Stimulated activated CD4-positive, alpha-beta T cell treated with anti-CD3 and anti-CD28 coated beads, Interleukin-2, amount 100 ng/mL, for 24 hours (primary cell): ENCODE measurements at regions not wholly inside any gene's neighbourhood (a gene's known extent, or its start where the extent isn't known, plus 50 kb on each side); places are given as distances from the start of the nearest gene placed in this dataset.

Experiments used
- DNase-seq, 2 donors: peaks; one replicate each; pipeline ENCODE4 v3.0.0-alpha.2; 2020

DNA sequence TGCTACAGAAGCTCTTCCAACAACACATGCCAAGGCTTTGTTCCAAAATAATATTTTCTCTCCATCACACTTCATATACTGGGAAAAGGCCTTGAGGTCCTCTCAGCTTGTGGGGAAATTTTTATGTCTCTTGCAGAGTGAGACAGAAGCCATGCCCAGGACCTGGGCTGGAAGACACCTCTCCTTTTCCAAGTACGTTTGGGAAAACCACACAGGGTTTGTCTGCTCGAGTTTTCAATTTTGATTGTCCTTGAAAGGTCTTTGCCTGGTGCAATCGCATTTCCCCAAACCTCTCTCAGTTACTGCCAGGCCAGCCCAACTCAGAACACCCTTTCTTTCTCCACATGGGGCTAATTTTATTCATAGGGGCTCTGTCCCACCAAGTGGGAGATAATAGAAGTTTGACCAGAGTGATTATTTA is 272.2 kb downstream of the OSR1 start:
- DNase-seq, result no peak

DNA sequence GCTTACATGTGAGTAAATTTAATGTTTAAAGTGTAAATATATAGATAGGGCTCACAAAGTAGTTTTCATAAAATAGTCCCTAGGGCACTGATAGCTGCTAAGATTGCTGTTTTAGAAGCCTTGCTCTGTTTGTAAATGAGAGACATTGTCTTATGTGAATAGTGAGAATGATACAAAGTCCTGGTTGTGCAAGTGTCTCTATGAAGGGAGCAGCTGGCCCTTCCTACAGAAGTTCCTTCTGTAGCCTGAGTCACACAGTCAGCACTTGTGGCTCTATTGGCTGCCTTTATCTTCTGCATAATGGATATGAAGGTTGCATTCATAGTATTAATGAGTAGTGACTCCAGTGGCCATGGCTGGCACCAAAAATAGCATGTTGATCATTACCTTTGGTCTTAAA is 279.7 kb downstream of the OSR1 start:
- no peak for DNase-seq

DNA sequence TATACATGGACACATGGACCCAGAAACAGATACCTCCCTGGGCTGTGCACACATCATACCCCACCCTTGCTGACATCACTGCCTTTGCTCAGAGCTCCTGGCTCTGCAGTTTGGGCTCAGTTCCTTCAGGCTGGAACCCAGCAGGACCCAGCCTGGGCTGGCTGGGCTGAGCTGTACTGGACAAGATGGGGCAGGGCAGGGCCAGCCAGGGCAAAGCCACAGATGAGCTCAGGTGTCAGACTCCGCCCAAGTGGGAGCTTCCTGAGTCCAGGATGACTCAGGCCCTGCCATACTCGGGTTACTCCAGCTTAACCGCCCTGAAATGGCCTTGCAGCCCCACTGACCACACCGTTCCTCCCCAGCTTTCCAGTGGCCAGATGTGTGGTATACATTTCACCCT is 284.9 kb downstream of the OSR1 start:
- DNase-seq, result no peak

DNA sequence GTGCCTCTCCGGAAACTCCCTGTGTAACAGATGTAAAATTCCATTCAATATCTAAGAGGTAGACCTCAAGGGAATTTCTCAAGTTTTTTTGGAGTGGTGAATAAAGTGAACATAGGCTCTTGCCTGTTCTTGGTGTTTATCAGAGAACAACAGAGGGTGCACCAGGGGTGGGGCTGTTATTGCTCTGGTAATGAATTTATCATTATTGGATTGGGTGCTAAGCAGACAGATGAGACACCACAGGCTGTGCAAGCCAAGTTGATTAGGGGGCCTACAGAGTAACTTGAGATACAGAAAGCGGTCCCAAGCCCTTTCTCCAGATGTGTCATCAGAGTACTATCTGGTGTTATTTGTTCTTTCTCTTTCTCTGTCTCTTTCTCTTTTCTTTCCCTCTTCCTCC is 286.3 kb downstream of the OSR1 start:
- no peak for DNase-seq

DNA sequence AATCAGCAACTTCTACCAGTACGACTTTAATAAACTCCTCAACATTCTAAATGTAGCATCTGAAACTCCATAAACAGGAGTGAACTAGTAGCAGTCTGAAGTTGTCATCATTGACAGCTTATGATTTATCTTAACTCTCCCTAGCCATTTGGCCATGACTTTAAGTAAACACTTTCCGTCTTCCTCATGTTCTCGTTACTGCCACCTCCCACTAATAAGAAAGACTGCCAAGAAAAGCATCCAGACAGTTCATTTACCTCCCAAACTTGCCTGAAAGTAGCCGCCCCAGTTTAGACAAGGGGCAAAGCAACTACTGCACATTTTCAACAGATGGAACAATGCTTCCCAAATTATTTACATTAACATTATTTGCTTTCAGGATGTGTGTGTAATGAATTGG is 287.5 kb downstream of the OSR1 start:
- no peak for DNase-seq

DNA sequence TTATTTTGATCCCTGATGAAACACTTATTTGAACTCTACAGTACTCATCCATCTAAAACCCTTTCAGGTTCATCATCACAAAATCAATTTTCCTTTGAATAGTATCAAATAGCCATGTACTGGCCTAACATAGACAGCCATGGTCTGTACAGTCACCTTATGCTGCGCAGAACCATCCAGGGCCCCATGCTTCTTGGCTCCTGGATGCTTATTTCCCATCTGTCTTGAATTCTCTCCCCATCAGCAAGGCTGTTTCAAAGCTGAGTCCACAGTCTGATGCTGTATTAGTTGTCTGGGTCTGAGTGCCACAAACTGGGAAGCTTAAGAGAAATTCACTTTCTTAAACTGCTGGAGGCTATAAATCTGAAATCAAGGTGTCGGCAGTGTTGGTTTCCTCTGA is 290.2 kb downstream of the OSR1 start:
- no peak for DNase-seq

DNA sequence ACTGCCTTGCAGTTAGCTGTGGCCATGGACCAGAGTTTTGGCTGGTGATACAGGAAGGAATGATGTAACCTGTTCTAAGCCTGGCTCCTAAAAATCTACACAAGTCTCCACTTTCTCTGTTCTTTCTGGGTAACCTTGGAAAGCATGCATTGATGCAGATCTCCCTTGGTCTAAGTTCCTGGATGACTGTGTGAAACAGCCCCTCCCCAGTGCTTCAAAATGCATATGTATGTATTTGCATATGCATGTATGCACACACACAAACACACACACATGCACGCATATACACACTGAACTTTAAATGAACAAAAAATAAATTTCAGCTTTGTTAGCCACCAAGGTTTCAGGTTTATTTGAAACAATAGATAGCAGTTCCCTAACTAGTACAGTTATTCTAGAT is 296.1 kb downstream of the OSR1 start:
- no peak for DNase-seq

DNA sequence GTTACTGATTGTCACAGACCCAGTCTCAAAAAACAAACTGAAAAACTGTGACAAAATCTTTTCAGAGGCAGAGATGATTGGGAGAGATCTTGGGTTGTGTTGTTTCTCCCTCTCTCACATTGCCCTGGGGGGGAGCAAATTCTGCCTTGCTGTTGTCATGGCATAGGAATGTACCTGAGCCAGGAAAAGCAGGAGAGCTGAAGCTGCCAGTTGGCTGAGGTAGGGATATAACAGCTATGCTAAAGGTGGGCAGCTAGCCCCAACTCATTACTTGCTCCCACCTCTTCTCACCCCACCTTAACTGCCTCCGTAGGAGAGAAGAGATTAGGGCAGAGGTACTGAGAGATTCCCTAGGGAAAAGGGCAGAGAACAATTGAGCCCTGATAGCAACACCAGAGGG is 299.3 kb downstream of the OSR1 start:
- DNase-seq, result no peak

DNA sequence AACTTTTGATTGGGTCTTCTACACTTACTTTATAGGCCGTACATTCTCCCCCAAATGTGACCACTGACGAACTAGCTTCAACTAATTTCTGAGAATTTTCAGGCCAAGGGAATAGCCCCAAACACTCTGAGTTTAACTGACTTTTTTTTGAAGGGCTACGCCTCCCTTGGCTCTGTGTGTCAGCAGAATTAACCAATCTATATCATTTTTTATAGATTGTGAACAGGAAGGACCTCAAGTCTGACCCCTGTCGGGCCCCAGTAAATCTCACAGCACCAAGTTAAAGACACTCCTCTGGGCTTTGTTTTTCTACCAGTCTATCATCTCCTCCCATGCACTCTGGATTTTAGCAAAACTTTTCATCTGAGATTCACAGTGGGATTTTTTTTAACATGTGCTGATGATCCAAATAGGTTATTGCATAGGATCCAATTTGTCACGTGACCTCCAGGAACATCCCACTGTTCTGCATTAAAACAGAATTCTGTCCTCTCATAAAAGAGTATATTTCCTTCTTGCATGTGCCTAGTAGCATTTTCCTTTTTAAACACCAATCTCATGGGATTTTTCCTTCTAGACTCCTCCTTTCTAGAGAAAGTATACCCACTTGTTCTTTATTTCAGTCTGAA is 307.1 kb downstream of the OSR1 start:
- no peak for DNase-seq

DNA sequence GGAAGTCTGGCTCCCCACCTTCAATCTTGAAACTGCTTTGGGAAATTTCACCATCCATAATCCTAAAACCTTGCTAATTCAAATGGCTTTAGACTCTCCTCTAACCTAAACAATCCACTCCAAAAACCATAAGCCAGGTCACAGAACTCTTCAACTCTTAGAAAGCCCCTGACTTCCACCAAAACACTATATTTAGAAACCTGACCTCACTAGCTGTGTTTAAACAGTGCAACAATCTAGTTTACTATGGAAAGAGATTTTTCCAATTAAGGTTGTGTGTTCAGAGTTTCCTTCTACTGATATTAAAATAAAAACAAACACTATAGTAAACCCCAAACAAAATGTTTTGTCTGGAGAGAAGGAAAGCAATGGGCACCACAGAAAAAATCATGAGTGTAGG is 308.1 kb downstream of the OSR1 start:
- DNase-seq, result no peak

DNA sequence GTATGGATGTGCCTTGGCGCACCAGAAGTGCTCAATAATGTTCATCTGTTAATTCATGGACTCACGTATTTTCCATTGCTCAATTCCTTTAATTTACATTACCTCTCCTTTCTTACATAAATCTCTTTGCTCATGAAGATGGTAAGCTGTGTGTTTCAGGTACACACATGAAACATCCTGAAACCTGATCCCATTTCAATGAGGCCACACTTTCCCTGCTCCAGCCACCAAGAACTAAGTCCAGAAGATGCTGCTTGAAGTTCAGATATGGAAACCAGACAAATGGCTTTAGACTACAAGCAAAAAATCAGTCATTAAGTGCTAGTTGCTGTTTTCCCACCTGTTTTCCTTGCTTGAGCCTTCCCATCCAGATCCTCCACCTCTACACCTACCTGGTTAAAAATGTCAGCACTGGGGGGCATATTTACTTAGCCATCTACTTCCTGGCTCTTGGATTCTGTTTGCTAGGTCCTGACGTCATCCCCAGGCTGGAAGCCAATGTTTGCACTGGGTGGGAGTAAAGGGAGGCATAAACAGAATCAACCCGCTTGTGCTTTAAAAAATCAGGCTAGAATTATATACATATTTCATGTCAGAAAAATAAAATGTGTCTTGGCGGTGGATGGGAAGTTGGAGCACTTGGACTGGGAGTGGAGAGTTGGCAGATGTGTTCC is 309.7 kb downstream of the OSR1 start:
- DNase-seq, result no peak

DNA sequence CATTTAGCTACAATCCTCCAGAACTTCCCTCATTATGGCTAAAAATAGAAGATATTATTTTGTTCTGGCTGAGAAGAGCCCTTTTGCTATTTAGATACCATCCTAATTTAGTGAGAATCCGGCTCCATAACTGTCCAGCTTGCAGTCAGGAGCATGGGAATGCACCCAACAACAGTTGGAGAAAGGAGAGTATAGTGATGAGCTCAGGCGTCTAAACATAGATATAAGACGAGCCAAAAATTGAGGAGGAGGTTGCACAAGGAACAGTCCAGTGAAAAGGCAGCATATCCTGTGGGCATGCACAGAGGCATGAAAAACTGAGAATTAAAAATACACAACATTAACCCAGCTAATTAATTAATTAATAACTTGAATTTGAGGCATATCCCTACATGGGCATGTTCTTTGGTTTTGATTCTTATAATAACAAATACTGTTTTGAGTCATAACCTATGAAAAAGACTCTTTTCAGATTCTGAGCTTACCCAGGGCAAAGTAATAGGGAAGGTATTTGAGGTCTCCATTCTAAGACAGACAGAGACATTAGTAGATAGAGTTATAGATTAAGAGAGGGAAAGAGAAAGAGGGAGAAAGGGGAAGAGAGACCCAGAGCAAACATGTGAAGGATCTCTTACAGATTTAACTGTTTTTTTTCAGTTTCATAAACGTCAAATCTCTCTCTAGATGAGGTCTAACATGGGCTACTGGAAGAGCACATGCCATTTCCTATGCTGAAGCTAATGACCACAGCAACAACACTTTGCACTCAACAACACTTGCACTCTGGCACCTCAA is 311.2 kb downstream of the OSR1 start:
- DNase-seq, result no peak

DNA sequence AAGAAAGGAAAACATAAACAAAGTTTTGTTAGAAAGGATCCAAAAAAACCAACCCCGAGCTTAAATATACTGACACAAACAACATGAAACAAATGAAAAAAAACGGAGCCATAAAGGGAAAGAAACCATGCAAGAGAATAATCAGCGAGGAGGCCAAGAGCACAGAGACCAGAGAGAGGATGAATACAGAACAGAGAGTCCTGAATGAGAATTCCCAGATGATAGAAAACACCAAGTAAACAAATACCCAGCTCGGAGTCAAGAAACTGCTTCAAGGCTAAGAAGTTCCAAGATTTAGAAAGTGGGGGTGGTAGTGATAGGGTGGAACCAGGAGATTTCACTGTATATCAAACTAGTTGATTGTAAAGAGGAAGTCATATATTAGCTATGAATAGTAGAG is 313.3 kb downstream of the OSR1 start:
- DNase-seq, result no peak

DNA sequence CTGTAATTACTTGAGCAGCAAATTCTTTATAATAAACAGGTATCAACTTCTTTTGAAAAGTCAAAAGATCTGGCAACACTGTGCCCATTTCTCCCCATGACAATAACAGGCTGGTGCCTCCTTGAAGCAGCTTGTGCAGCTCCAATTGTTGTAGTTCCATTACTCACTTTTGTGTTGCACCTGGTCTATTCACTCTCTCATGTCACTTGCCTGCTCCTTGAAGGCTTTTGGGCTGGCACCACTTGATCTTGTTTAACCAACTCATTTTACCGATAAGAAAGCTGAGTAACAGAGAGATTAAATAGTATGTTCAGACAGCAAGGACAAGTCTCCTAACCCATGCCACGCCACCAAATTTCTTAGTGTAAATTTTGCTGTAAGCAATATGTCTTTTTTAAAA is 314.5 kb downstream of the OSR1 start:
- DNase-seq, result no peak

DNA sequence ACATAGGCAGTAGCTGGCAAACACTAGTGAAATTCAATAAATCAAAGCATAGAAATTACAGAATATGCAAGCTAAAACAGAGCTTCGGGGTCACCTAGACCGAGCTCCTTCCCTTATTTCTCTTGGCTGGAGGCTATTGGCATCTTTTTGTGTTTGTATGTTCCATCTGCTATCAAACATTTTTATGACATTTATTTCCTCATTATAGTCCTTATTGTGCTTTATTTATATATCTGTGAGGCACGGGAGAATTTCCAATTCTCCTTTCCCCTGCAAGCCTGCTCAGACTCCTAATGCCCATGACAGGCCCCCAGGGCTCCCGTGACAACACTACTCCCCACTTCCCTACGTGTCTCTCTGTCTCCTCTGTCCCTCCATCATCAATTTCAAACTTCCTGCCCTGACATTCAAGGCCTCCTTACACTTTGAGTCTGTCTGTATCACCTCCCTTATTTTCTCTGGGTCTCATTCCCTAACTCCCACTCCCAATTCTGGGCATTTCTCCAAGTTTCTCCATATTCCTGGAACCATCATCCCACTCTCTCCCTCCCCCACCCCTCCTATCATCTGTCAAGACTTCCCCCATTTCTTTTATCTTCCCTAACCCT is 316.9 kb downstream of the OSR1 start:
- no peak for DNase-seq

DNA sequence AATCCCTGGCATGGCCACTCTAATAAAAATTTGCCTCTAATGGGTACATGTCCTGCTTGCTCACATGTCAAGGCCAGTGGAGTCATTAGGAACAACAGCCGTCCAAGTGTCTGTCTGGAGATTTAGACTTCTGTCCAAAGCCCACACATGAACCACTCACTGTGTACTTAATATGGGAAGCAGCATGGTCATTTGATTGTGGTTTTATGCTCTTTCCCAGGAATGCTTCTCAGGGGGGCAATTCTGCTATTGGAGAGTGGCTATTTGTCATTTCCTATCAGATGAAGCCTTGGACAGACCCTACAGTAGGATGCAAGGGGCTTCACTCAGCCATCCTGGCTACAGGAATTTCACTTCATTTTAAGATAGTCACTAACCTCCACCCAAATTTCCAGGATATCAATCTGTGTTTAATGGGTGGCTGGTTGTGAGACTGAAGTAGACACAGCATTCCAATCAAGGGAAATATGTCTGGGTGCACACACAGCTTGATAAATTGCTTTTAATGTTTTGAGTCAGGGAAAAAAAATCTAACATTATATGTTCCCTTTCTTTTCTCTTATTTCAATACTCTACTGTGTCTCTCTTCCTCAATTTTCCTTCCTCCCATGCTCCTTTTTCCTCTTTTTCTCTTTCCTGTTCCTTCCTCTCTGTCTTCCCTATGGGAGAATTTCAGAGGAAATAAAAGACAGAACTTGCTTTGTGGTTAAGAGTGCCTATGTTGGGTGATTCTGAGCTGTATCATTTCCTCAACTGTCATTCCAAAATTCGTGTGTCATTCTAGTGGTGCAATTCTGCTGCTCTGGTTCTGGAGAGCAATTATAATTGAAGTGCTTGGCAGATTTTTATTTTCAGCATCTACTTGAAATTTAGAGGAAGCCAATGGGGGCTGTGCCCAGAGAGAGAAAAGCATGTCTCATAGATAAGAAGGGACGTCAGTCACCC is 320.1 kb downstream of the OSR1 start:
- DNase-seq, result no peak

DNA sequence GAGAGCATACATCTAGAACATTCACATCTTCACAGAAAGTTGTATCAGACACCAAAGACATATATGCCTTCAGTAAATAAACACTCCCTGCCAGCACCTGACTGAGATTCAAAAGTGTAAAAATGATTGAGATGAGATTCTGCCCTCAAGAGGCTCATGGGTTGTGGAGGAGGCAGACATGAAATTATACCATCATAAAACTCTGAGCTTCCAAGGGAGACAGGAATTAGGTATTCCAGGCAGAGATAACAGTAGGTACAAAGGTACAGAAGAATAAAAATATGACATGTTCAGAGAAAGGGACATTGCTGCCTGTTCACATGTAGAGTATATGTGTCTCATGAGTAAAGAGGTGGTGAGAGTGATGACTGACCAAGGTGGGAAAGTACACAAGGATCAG is 322.3 kb downstream of the OSR1 start:
- DNase-seq, result no peak

DNA sequence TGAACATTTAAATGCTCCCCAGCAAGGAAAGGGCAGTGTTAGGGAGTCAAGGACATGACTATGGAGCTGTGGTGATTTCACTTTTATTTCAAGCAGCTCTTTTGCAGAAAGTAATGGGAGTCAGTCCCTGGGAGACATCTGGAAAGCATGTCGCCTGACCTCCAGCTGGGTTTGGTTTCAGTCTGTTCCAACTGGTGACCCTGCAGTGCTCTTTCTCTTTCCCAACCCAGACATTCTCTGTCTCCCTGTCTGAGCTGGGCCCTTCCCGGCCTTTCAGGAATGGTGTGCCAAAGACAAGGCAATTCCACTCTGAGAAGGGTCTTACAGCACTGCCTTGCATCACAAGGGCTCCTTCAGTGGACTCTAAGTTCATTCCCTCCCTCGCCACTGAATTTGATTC is 323.2 kb downstream of the OSR1 start:
- DNase-seq, result no peak

DNA sequence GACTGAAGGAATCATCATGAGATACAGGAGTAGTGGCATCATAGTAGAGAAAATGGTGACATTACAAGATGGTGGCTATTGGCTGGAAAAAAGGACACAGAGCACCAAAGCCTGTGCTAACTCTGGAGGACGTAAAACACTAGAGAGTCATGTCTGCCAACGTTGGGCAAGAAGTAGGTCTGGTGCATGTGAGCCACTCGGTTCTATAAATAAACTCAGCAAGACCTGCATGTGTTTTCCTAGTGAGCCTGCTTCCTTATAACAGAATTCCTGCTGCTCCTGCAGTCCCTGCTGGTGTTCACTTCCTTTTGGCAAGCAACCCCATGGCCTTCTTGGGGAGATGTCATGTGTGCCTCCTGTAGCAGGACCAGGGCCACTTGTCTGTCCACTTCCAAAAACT is 325.2 kb downstream of the OSR1 start:
- DNase-seq, result no peak

DNA sequence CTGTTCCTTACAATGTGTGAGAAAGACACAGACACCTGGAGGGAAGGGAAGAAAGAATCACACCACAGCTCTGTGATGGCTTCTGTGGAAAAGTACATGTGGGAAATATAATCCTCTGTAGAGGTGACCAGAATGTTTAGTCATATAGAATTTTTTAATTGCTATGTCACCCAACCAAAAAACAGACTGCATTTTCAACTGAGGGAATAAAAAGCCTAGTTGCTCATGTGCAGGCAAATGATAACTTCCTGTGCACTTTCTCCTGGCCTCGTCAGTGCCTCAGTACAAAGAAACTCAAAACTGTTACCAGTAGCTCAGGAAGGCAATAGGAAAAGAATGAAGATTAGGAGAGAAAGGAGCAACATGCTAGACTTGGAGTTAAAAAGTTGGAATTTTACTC is 326.8 kb downstream of the OSR1 start:
- no peak for DNase-seq

DNA sequence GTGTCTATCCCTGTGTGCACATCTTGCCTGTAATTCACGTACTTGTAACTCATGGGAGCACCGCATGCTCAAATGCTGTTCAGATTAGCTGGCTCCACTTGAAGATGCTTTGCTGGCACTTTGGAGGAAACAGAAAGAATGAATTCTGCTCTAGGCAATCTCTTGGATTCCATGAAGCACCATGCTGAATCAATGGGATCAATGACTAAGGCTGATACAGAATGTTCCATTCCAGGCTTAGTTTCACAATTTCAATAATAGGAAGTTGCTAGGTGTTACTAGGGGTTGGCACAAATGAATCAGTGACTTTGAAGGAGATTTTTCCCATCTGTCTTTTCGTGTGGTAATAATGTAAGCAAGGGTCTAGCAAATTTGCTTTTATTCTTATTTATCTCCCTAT is 328.8 kb downstream of the OSR1 start:
- no peak for DNase-seq

DNA sequence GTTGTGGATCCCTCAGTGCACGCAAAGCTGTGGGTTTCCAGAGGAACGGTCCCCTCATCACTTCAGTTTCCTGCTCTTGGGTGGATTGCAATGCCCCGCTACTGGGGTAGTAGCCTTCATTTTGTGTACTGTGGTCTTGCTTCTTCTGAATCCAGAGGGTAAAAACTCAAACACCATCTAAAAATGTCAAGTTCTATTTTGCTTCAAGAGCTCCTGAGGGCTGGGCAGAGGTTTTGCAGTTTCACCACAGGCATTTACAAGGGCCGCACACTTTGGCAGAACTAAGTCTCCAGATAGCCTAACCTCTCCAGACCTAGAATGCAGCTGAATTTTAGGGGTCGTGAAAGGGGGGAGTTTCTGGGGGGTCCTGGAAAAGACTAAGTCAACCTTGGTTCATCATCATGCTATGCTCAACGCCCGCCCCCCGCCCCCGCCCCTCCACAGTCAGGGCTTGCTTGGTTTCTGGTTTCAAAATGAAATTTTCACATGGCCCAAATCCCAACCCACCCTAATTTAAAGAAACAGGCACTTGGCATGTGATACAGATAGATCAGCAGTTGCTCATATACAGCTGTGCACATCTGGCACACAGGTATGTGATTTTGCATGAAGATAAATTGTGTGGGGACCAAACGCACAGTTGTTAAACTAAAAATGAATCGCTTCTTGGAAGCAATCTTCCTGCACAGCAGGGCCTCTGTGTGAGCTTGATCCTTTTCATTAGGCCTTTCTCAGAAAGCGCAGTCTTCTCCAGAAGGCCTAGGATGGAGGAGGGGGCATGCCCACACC is 329.6 kb downstream of the OSR1 start:
- DNase-seq, result no peak
